Endothelial cell of umbilical vein (primary cell): ENCODE measurements at regions not wholly inside any gene's neighbourhood (a gene's known extent, or its start where the extent isn't known, plus 50 kb on each side); places are given as distances from the start of the nearest gene placed in this dataset.

Experiments
- BruUV-seq: library from RNA; stranded (reverse); fragments of 400-500 nt; replicated peaks from 2 replicates; lab custom pipeline; 2021; lab: Mats Ljungman, UMichigan
- CTCF ChIA-PET: fragments of 300-600, 350-600 bp; sonication (Branson Sonifier 250); formaldehyde crosslinking; loops from one replicate; lab custom pipeline; 2021; ENCODE audit warnings: antibody characterized with exemption, inconsistent platforms; lab: Charles Lee
- POLR2A ChIA-PET: fragments of 300-600, 350-600 bp; sonication (Branson Sonifier 250); formaldehyde crosslinking; loops from one replicate; lab custom pipeline; 2021; ENCODE audit warnings: antibody characterized with exemption, inconsistent platforms; lab: Charles Lee
- DNase-seq: peaks from one replicate; pipeline ENCODE4 v3.0.0-alpha.2; 2011; ENCODE audit warnings: low read depth, low spot score
- FAIRE-seq: peaks from 2 replicates; lab custom pipeline; 2011; peaks lifted over from hg19 to GRCh38; lab: Jason Lieb, UNC
- H2AFZ ChIP-seq: 2 replicates; pipeline ENCODE4 v1.6.0; 2012; ENCODE audit warnings: low read depth, low read length, control low read depth, inconsistent platforms
- H3K27ac ChIP-seq: 2 replicates; pipeline ENCODE4 v1.5.1; 2011; ENCODE audit warnings: low read depth, mild to moderate bottlenecking, control low read depth, low read length, moderate library complexity; ENCODE audit not compliant: insufficient read depth
- H3K27me3 ChIP-seq, 2 experiments: 2 replicates each; pipeline versions ENCODE4 v1.6.0 to v1.6.1; 2011; ENCODE audit warnings: low read length in 2 of 2, mixed read lengths in 1 of 2; ENCODE audit not compliant: control insufficient read depth in 2 of 2, insufficient read depth in 2 of 2
- H3K36me3 ChIP-seq, 2 experiments: 2 replicates in 1 of 2; 3 replicates in 1 of 2; pipeline ENCODE4 v1.5.1; 2011; ENCODE audit warnings: low read length in 2 of 2, mild to moderate bottlenecking in 1 of 2, moderate library complexity in 1 of 2; ENCODE audit not compliant: control insufficient read depth in 2 of 2, insufficient read depth in 2 of 2; ENCODE audit errors: extremely low read depth in 1 of 2
- H3K4me1 ChIP-seq: 3 replicates; pipeline ENCODE4 v1.5.1; 2011; ENCODE audit warnings: mild to moderate bottlenecking, low read length; ENCODE audit not compliant: control insufficient read depth, insufficient read depth; ENCODE audit errors: extremely low read depth
- H3K4me2 ChIP-seq: 2 replicates; pipeline ENCODE4 v1.6.1; 2011; ENCODE audit warnings: low read length, control low read depth, mixed read lengths; ENCODE audit not compliant: insufficient read depth
- H3K4me3 ChIP-seq, 3 experiments: fragments of 200-600 bp in 1 of 3; sonication (generic), shearing (Covaris generic) in 1 of 3; replicated peaks in 1 of 3; 2 replicates each; pipeline ENCODE4 v1.5.1; 2011 to 2016; ENCODE audit warnings: control low read depth in 3 of 3, low read length in 3 of 3, mild to moderate bottlenecking in 2 of 3, inconsistent platforms in 1 of 3, low read depth in 1 of 3, moderate library complexity in 1 of 3; ENCODE audit not compliant: insufficient read depth in 1 of 3
- H3K79me2 ChIP-seq: 2 replicates; pipeline ENCODE4 v1.6.0; 2012; ENCODE audit warnings: low read length, inconsistent platforms; ENCODE audit not compliant: control insufficient read depth, insufficient read depth
- H3K9ac ChIP-seq: replicated peaks from 2 replicates; pipeline ENCODE3; 2011; ENCODE audit warnings: low read length, control low read depth; ENCODE audit not compliant: insufficient read depth; ENCODE audit errors: extremely low read depth
- H3K9me1 ChIP-seq: replicated peaks from 3 replicates; pipeline ENCODE4 v1.6.0; 2011; ENCODE audit warnings: mild to moderate bottlenecking, low read length; ENCODE audit not compliant: control insufficient read depth, insufficient read depth; ENCODE audit errors: extremely low read depth
- H3K9me3 ChIP-seq: replicated peaks from 2 replicates; pipeline ENCODE4 v1.5.1; 2012; ENCODE audit warnings: low read length, inconsistent platforms; ENCODE audit not compliant: control insufficient read depth, insufficient read depth
- H4K20me1 ChIP-seq: replicated peaks from 2 replicates; pipeline ENCODE3; 2011; ENCODE audit warnings: mild to moderate bottlenecking, low read length; ENCODE audit not compliant: control insufficient read depth, insufficient read depth; ENCODE audit errors: extremely low read depth
- CTCF ChIP-seq, 2 donors: IDR thresholded peaks; 1 replicate in 1 of 2; 2 replicates in 1 of 2; pipeline ENCODE4 v1.5.1; 2011; ENCODE audit warnings: low read length in 2 of 2, mild to moderate bottlenecking in 2 of 2, moderate library complexity in 2 of 2, control low read depth in 1 of 2, inconsistent platforms in 1 of 2, low read depth in 1 of 2; ENCODE audit not compliant: insufficient read depth in 1 of 2; ENCODE audit errors: extremely low read depth in 1 of 2
- EZH2 ChIP-seq: IDR thresholded peaks from 2 replicates; pipeline ENCODE4 v1.6.1; 2012; ENCODE audit warnings: borderline replicate concordance, low read depth, mild to moderate bottlenecking, moderate library complexity, low read length, inconsistent platforms; ENCODE audit not compliant: severe bottlenecking
- FOS ChIP-seq: IDR thresholded peaks from 2 replicates; pipeline ENCODE4 v1.6.1; 2011; ENCODE audit warnings: mild to moderate bottlenecking, low read length, moderate library complexity, borderline replicate concordance; ENCODE audit not compliant: insufficient read depth
- GATA2 ChIP-seq: IDR thresholded peaks from 2 replicates; pipeline ENCODE4 v1.7.0; 2011; ENCODE audit warnings: low read depth, mild to moderate bottlenecking, moderate library complexity, mixed read lengths, low read length; ENCODE audit not compliant: insufficient read length, insufficient read depth
- JUN ChIP-seq: IDR thresholded peaks from 2 replicates; pipeline ENCODE4 v1.6.1; 2011; ENCODE audit warnings: borderline replicate concordance, low read depth; ENCODE audit not compliant: insufficient read length, insufficient read depth
- MAX ChIP-seq: IDR thresholded peaks from 2 replicates; pipeline ENCODE4 v1.6.1; 2011; ENCODE audit not compliant: insufficient read depth, insufficient read length
- MYC ChIP-seq: IDR thresholded peaks from one replicate; pipeline ENCODE4 v1.6.1; 2011; ENCODE audit warnings: mild to moderate bottlenecking, low read depth, low read length
- POLR2A ChIP-seq: IDR thresholded peaks from 2 replicates; pipeline ENCODE4 v1.6.1; 2012; ENCODE audit warnings: low read depth, mild to moderate bottlenecking, control low read depth, low read length
- POLR2AphosphoS5 ChIP-seq: IDR thresholded peaks from 2 replicates; pipeline ENCODE4 v1.6.1; 2012; ENCODE audit warnings: low read depth, mild to moderate bottlenecking, control low read depth, low read length, moderate library complexity; ENCODE audit not compliant: insufficient read depth
- dilution Hi-C: fragments of 300-500 bp; cut with MboI; formaldehyde crosslinking; loops from one replicate; pipeline ENCODE4 v1.15.0; 2019; ENCODE audit warnings: low sequenced_read_pairs; ENCODE audit not compliant: extremely low pct_ligation_motif_present
- intact Hi-C: fragments of 100-400 bp; cut with micrococcal nuclease; formaldehyde crosslinking; loops from one replicate; pipeline ENCODE4 v1.10.0; 2022

- Histone ChIP-seq H3K27ac (no peak overlapping the region), H3K27me3 (no peaks in the 10 kb centered on the region), H3K4me2 (no peak overlapping the region), H3K9me3 (no peaks in the 10 kb centered on the region), H4K20me1 (no peaks in the 10 kb centered on the region), H3K36me3 (no peaks in the 10 kb centered on the region), H3K9me1 (no peaks in the 10 kb centered on the region), H3K4me1 (peaks cover 32% of the 10 kb centered on the region), H2AFZ (no peak overlapping the region), H3K79me2 (no peaks in the 10 kb centered on the region), H3K9ac (no peak overlapping the region), H3K4me3 (no peak overlapping the region)
- DNase-seq (no peak), FAIRE-seq (no peak)
- intact Hi-C loops = loop anchor here (1.0 kb wide), 1 partner anchor 27 kb away; no protein-coding TSS in a partner anchor
- BruUV-seq = no TSS peak
- TF ChIP-seq EZH2 (no peak), POLR2AphosphoS5 (no peak), MAX (no peak), JUN (no peak), FOS (no peak), MYC (no peak), POLR2A (no peak), CTCF (IDR thresholded peaks at IDR 0.05; ENCODE audit: extremely low read depth in 1 of 2, insufficient read depth in 1 of 2, low read depth in 1 of 2, low read length in 2 of 2) (no peak), GATA2 (no peak)
- ChIA-PET CTCF (no interaction called here), POLR2A (no interaction called here)
- dilution Hi-C loops = no loop called here
Measured at GRCh38 chr11:47913529-47914244, 65.5 kb upstream of the NUP160 start.
